ENCODE measurements at regions not wholly inside any gene's neighbourhood (a gene's known extent, or its start where the extent isn't known, plus 50 kb on each side); places are given as distances from the start of the nearest gene placed in this dataset.

GRCh38 chr10:109200646-109201045 lies 722.7 kb downstream of the XPNPEP1 start:
- no peak for TF ChIP-seq EP300 (IDR thresholded peaks at IDR 0.05)
- TF ChIP-seq CTCF (IDR thresholded peaks at IDR 0.05), result no peak
- TF ChIP-seq POLR2AphosphoS5 (IDR thresholded peaks at IDR 0.05), result no peak
